ENCODE measurements at regions not wholly inside any gene's neighbourhood (a gene's known extent, or its start where the extent isn't known, plus 50 kb on each side); places are given as distances from the start of the nearest gene placed in this dataset.

GRCh38 chr11:109998921-109999320, 94.3 kb upstream of the ZC3H12C start:
- no peak for TF ChIP-seq CTCF (IDR thresholded peaks at IDR 0.05; ENCODE audit: poor library complexity)
- TF ChIP-seq EZH2phosphoT487 (IDR thresholded peaks at IDR 0.05; ENCODE audit: low read depth, severe bottlenecking, unreplicated experiment) = no peak
